KMS-11 (cell line): ENCODE measurements at regions not wholly inside any gene's neighbourhood (a gene's known extent, or its start where the extent isn't known, plus 50 kb on each side); places are given as distances from the start of the nearest gene placed in this dataset.
"Not testable (repeated sequence)": the region's sequence is repeated elsewhere in the genome, so short reads cannot be mapped to it uniquely, and the experiment has no call there.

ENCODE experiments used
- H2AFZ ChIP-seq: fragments of 200-600 bp; sonication (generic); 2 replicates; pipeline ENCODE4 v1.6.1; 2016; ENCODE audit warnings: antibody characterized with exemption, mixed run types, low read depth
- H3K27ac ChIP-seq: fragments of 200-600 bp; sonication (generic); 2 replicates; pipeline ENCODE4 v1.6.1; 2016; ENCODE audit warnings: mild to moderate bottlenecking, mixed run types
- H3K27me3 ChIP-seq: fragments of 200-600 bp; sonication (generic); 2 replicates; pipeline ENCODE4 v1.6.1; 2017; ENCODE audit warnings: mild to moderate bottlenecking, low read depth, mixed run types, moderate library complexity; ENCODE audit not compliant: insufficient read depth
- H3K36me3 ChIP-seq: fragments of 200-600 bp; sonication (generic); 2 replicates; pipeline ENCODE4 v1.6.1; 2017; ENCODE audit warnings: mild to moderate bottlenecking, mixed run types; ENCODE audit not compliant: insufficient read depth
- H3K4me1 ChIP-seq: fragments of 200-600 bp; sonication (generic); 2 replicates; pipeline ENCODE4 v1.6.1; 2016; ENCODE audit warnings: mild to moderate bottlenecking, low read depth, mixed run types; ENCODE audit not compliant: poor library complexity, severe bottlenecking
- H3K4me2 ChIP-seq: fragments of 200-600 bp; sonication (generic); 2 replicates; pipeline ENCODE4 v1.7.0; 2016; ENCODE audit warnings: mild to moderate bottlenecking, mixed run types
- H3K4me3 ChIP-seq: fragments of 200-600 bp; sonication (generic); IDR thresholded peaks from 2 replicates; pipeline ENCODE4 v1.6.1; 2017; ENCODE audit warnings: low read depth, low read length, mixed read lengths; ENCODE audit not compliant: insufficient read depth
- H3K79me2 ChIP-seq: fragments of 200-600 bp; sonication (generic); 2 replicates; pipeline ENCODE4 v1.6.1; 2016; ENCODE audit warnings: low read depth, mixed run types; ENCODE audit not compliant: insufficient read depth
- H3K9ac ChIP-seq: fragments of 200-600 bp; sonication (generic); 2 replicates; pipeline ENCODE4 v1.6.1; 2016; ENCODE audit warnings: mild to moderate bottlenecking, mixed run types
- H4K20me1 ChIP-seq: fragments of 200-600 bp; sonication (generic); 2 replicates; pipeline ENCODE4 v1.6.1; 2016; ENCODE audit warnings: mild to moderate bottlenecking, mixed run types; ENCODE audit not compliant: insufficient read depth
- TF ChIP-seq, protein P1 (sequence below): fragments of 200-600 bp; sonication (generic); conservative IDR thresholded peaks from 2 replicates; pipeline ENCODE4 v1.6.1; 2017; ENCODE audit warnings: low read depth, mild to moderate bottlenecking, antibody characterized with exemption, low read length, moderate library complexity, mixed read lengths

DNA sequence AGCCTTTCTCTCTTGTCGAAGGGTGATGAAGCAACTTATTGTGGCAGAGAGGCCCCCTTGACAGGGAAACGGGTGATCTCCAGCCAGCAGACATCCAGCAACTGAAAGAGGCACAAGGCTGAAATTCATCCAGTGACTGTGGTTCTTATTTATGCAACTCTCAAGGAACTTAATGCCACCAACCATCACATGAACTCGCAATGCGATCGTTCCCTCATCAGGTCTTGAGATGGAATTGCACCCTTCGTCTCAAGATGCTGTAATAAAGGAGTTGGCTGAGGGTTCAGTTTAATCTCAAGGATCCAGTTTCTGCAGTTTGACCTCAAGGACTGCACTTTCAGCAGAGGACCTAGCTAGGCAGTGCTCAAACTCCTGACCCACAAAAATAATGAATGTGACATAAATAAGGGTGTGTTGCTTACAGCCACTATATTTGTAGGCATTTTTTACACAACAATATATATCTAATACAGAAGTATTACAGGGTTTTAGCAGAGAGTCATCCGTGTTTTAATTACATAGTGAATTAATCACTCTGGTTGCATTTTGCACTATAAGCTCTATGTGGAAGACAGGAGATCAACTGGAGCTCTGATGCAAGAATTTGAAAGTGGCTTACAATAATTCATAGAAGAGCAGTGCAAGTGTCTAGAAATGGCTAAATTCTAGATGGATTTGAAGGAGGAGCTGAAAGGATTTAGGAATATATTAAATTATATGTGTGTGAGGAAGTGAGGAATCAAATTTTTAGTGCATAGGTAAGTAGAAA, 957.8 kb upstream of the CTNND2 start:
- no peak overlapping the region for H3K9ac ChIP-seq
- H3K79me2 ChIP-seq: no peaks in the 10 kb centered on the region
- H3K4me3 ChIP-seq: no peak overlapping the region
- no peak overlapping the region for H3K4me2 ChIP-seq
- H3K27ac ChIP-seq: no peak overlapping the region
- TF ChIP-seq, protein P1, sequence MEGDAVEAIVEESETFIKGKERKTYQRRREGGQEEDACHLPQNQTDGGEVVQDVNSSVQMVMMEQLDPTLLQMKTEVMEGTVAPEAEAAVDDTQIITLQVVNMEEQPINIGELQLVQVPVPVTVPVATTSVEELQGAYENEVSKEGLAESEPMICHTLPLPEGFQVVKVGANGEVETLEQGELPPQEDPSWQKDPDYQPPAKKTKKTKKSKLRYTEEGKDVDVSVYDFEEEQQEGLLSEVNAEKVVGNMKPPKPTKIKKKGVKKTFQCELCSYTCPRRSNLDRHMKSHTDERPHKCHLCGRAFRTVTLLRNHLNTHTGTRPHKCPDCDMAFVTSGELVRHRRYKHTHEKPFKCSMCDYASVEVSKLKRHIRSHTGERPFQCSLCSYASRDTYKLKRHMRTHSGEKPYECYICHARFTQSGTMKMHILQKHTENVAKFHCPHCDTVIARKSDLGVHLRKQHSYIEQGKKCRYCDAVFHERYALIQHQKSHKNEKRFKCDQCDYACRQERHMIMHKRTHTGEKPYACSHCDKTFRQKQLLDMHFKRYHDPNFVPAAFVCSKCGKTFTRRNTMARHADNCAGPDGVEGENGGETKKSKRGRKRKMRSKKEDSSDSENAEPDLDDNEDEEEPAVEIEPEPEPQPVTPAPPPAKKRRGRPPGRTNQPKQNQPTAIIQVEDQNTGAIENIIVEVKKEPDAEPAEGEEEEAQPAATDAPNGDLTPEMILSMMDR: no peak
- H4K20me1 ChIP-seq: no peaks in the 10 kb centered on the region
- H3K4me1 ChIP-seq: no peaks in the 10 kb centered on the region
- H3K36me3 ChIP-seq: no peaks in the 10 kb centered on the region
- H3K27me3 ChIP-seq: no peaks in the 10 kb centered on the region
- no peak overlapping the region for H2AFZ ChIP-seq

DNA sequence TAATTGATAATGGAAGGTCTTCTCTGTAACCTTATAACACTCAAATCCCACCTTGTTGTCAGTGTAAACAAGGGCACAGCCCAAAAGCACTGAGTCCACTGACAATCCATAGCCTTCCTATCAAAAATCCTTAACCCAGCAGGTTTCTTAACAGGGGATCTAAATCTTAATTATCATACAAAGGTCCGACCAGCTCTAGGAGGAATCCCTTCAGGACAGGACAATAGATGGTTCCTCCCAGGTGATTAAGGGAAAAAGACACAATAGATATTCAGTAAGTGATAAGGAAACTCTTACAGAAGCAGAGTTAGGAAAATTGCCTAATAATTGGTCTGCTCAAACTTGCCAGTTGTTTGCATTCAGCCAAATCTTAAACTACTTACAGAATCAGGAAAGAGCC, 951.9 kb upstream of the CTNND2 start:
- H3K36me3 ChIP-seq, H3K27ac ChIP-seq, H4K20me1 ChIP-seq, H3K4me1 ChIP-seq, H3K79me2 ChIP-seq, H3K4me2 ChIP-seq, H3K4me3 ChIP-seq, H2AFZ ChIP-seq, H3K9ac ChIP-seq, H3K27me3 ChIP-seq: not testable (repeated sequence)

DNA sequence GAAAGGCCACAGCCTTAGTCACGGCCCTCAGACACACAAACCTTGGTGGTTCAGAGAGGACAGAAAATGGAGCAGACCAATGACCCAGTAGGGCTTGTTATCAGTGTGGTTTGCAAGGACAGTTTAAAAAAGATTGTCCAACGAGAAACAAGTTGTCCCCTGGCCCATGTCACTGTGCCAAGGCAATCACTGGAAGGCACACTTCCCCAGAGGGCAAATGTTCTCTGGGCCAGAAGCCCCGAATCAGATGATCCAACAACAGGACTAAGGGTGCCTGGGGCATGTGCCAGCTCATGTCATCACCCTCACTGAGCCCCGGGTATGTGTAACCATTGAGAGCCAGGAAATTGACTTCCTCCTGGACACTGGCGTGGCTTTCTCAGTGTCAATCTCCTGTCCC, 950.1 kb upstream of the CTNND2 start:
- Histone ChIP-seq H3K36me3 (no peaks in the 10 kb centered on the region), H3K27me3 (no peaks in the 10 kb centered on the region), H3K9ac (no peak overlapping the region), H3K79me2 (no peaks in the 10 kb centered on the region), H3K4me3 (no peak overlapping the region), H3K4me1 (no peaks in the 10 kb centered on the region), H3K4me2 (no peak overlapping the region), H2AFZ (no peak overlapping the region), H3K27ac (no peak overlapping the region), H4K20me1 (no peaks in the 10 kb centered on the region)
- TF ChIP-seq, protein P1: no peak

DNA sequence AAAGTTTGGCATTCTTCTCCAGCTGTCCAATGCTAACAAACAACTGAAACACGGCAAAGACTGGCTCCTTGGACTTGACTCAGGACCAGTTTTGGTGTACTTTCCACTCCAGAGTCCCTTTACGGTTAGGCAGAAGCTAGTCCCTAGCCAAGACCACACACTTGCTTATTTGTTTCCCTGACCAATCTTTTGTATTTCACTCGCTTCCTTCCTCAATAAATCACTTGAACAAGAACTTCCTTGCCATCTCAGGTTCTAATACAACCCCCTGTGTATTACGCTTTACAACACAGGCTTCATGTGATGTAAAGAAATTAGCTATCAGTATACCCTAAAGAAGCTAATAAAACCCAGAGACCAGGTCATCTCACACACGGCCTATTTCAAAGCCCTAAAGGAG, 947.5 kb upstream of the CTNND2 start:
- Histone ChIP-seq H3K27ac (no peak overlapping the region), H3K36me3 (no peaks in the 10 kb centered on the region), H3K4me1 (peaks cover under 1% of the 10 kb centered on the region), H4K20me1 (no peaks in the 10 kb centered on the region), H3K27me3 (no peaks in the 10 kb centered on the region), H2AFZ (no peak overlapping the region), H3K4me3 (no peak overlapping the region), H3K79me2 (no peaks in the 10 kb centered on the region), H3K9ac (no peak overlapping the region), H3K4me2 (no peak overlapping the region)
- TF ChIP-seq, protein P1: no peak

DNA sequence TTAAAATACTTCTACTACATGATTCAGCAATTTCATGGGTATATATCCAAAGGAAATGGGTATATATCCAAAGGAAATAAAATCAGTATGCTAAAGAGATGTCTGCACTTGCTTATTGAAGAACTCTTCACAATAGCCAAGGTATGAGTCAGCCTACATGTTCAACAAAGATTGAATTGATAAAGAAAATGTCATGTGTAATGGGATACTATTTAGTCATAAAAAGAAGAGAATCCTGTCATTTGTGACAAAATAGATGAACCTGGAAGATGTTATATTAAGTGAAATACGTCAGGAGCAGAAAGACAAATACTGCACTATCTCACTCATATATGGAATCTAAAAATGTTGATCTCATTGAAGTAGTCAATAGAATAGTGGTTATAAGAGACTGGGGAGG, 944.5 kb upstream of the CTNND2 start:
- Histone ChIP-seq H3K4me2 (no peak overlapping the region), H4K20me1 (no peaks in the 10 kb centered on the region), H3K4me3 (no peak overlapping the region), H3K4me1 (peaks cover 9% of the 10 kb centered on the region), H3K79me2 (no peaks in the 10 kb centered on the region), H3K27me3 (no peaks in the 10 kb centered on the region), H3K27ac (no peak overlapping the region), H3K9ac (no peak overlapping the region), H2AFZ (no peak overlapping the region), H3K36me3 (no peaks in the 10 kb centered on the region)
- TF ChIP-seq, protein P1: no peak
